OCI-LY3 (cell line): ENCODE measurements at regions not wholly inside any gene's neighbourhood (a gene's known extent, or its start where the extent isn't known, plus 50 kb on each side); places are given as distances from the start of the nearest gene placed in this dataset.
"Not testable (repeated sequence)": the region's sequence is repeated elsewhere in the genome, so short reads cannot be mapped to it uniquely, and the experiment has no call there.

Experiments
- H2AFZ ChIP-seq: fragments of 200-600, 300-600 bp; shearing (Covaris generic); 2 replicates; pipeline ENCODE4 v1.6.0; 2014; ENCODE audit warnings: antibody characterized with exemption, low read depth, low read length
- H3K27ac ChIP-seq: fragments of 200-600, 300-600 bp; sonication (generic); 2 replicates; pipeline ENCODE4 v1.5.1; 2014; ENCODE audit warnings: mild to moderate bottlenecking, low read length, moderate library complexity, mixed read lengths
- H3K27me3 ChIP-seq: fragments of 200-600, 300-600 bp; sonication (generic); 2 replicates; pipeline ENCODE4 v1.6.1; 2014; ENCODE audit warnings: low read depth, low read length, mixed read lengths
- H3K36me3 ChIP-seq: fragments of 200-600, 300-600 bp; sonication (generic); replicated peaks from 2 replicates; pipeline ENCODE3; 2014; ENCODE audit warnings: low read depth, low read length, mixed read lengths
- H3K4me1 ChIP-seq: fragments of 300-600, 200-600 bp; sonication (generic); 2 replicates; pipeline ENCODE4 v1.6.1; 2014; ENCODE audit warnings: low read length, mixed read lengths
- H3K4me2 ChIP-seq: fragments of 200-600, 300-600 bp; sonication (generic); 2 replicates; pipeline ENCODE4 v1.6.1; 2014; ENCODE audit warnings: low read length, mixed read lengths
- H3K4me3 ChIP-seq: fragments of 300-600, 200-600 bp; sonication (generic); 2 replicates; pipeline ENCODE4 v1.5.1; 2014; ENCODE audit warnings: antibody characterized with exemption, mild to moderate bottlenecking, low read length, moderate library complexity
- H3K79me2 ChIP-seq: fragments of 300-600, 200-600 bp; shearing (Covaris generic); 2 replicates; pipeline ENCODE4 v1.6.1; 2014; ENCODE audit warnings: mild to moderate bottlenecking, low read length, mixed read lengths
- H3K9ac ChIP-seq: fragments of 300-600, 200-600 bp; shearing (Covaris generic); 2 replicates; pipeline ENCODE4 v1.6.0; 2014; ENCODE audit warnings: mild to moderate bottlenecking, low read length, moderate library complexity
- H3K9me3 ChIP-seq: fragments of 200-600, 300-600 bp; shearing (Covaris generic); 2 replicates; pipeline ENCODE4 v1.6.1; 2014; ENCODE audit warnings: low read length, mixed read lengths; ENCODE audit not compliant: insufficient read depth
- H4K20me1 ChIP-seq: fragments of 200-600, 300-600 bp; sonication (generic); 2 replicates; pipeline ENCODE4 v1.6.1; 2016; ENCODE audit warnings: low read length, mixed read lengths; ENCODE audit not compliant: insufficient read depth
- CTCF ChIP-seq: fragments of 200-600, 300-600 bp; sonication (generic); IDR thresholded peaks from 2 replicates; pipeline ENCODE4 v1.5.1; 2014; ENCODE audit warnings: antibody characterized with exemption, low read length, low read depth
- EZH2phosphoT487 ChIP-seq: fragments of 200-600 bp; shearing (Covaris generic); IDR thresholded peaks from 2 replicates; pipeline ENCODE4 v1.6.1; 2018; ENCODE audit warnings: antibody characterized with exemption, mixed run types, low read depth

GRCh38 chr1:219863816-219864215 lies 64.5 kb downstream of the SLC30A10 start:
- peaks cover 13% of the 10 kb centered on the region; the same call in 1 of the 2 replicates for H3K27me3 ChIP-seq
- H3K9ac ChIP-seq, H2AFZ ChIP-seq, H3K9me3 ChIP-seq, H4K20me1 ChIP-seq, H3K4me1 ChIP-seq, H3K4me2 ChIP-seq, H3K36me3 ChIP-seq, H3K4me3 ChIP-seq, H3K79me2 ChIP-seq, H3K27ac ChIP-seq: not testable (repeated sequence)

- no peaks in the 10 kb centered on the region for H4K20me1 ChIP-seq
- TF ChIP-seq CTCF: no peak
- no peak for TF ChIP-seq EZH2phosphoT487
- peaks cover 13% of the 10 kb centered on the region; the same call in 1 of the 2 replicates for H3K27me3 ChIP-seq
- no peaks in the 10 kb centered on the region for H3K4me1 ChIP-seq
- no peak overlapping the region for H3K4me3 ChIP-seq
- H3K9ac ChIP-seq: no peak overlapping the region
- no peaks in the 10 kb centered on the region for H3K79me2 ChIP-seq
- H3K27ac ChIP-seq: no peak overlapping the region
- H3K4me2 ChIP-seq: no peak overlapping the region
- H3K36me3 ChIP-seq: no peaks in the 10 kb centered on the region
- H3K9me3 ChIP-seq: no peaks in the 10 kb centered on the region
- H2AFZ ChIP-seq: no peak overlapping the region
Measured at GRCh38 chr1:219862366-219862765, 66.0 kb downstream of the SLC30A10 start.

GRCh38 chr1:219858980-219859379 lies 69.4 kb downstream of the SLC30A10 start:
- Histone ChIP-seq H3K9me3 (no peaks in the 10 kb centered on the region), H3K27ac (no peak overlapping the region), H3K9ac (no peak overlapping the region), H3K4me2 (no peak overlapping the region), H4K20me1 (no peaks in the 10 kb centered on the region), H3K36me3 (no peaks in the 10 kb centered on the region), H3K4me3 (no peak overlapping the region), H3K27me3 (peaks cover 13% of the 10 kb centered on the region; the same call in 1 of the 2 replicates), H2AFZ (no peak overlapping the region), H3K4me1 (no peaks in the 10 kb centered on the region), H3K79me2 (no peaks in the 10 kb centered on the region)
- no peak for TF ChIP-seq EZH2phosphoT487
- no peak for TF ChIP-seq CTCF

DNA sequence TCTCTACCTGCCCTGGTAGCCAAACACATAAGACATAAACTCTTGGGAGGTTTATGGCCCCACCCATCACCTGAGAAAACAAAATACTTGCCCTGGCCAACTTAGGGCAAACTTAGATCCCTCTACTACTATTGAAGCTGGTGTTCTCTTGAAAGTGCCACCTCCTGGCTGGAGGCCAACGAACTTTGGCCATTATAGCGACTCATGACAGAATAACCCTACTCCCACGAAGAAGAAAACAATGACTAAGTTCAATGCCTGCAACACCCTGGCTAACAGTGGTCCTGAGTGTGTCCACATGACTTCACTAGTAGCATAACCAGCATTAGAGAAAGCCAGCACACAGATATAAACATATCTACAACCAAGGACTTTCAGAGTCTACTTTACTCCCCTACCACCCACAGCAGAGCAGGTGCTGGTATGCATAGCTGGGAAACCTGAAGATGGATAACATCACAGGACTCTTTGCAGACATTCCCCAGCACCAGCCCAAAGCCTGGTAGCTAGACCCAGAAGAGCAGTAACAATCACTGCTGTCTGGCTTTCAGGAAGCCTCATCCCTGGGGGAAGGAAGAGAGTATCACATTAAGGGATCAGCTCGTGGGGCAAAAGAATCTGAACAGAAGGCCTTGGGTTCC lies 81.0 kb downstream of the SLC30A10 start:
- no peaks in the 10 kb centered on the region for H3K79me2 ChIP-seq

GRCh38 chr1:219839595-219839994 lies 88.8 kb downstream of the SLC30A10 start:
- H3K4me2 ChIP-seq, H3K79me2 ChIP-seq, H2AFZ ChIP-seq, H3K9ac ChIP-seq, H3K27ac ChIP-seq, H3K4me3 ChIP-seq, H4K20me1 ChIP-seq, H3K4me1 ChIP-seq, H3K9me3 ChIP-seq, H3K36me3 ChIP-seq: not testable (repeated sequence)
- H3K27me3 ChIP-seq: peaks cover 33% of the 10 kb centered on the region

More for the DNA sequence above, 81.0 kb downstream of the SLC30A10 start:
- Histone ChIP-seq H4K20me1 (no peaks in the 10 kb centered on the region), H3K4me1 (no peaks in the 10 kb centered on the region), H3K9me3 (no peaks in the 10 kb centered on the region), H3K36me3 (no peaks in the 10 kb centered on the region), H3K4me2 (no peak overlapping the region), H2AFZ (no peak overlapping the region), H3K4me3 (no peak overlapping the region), H3K27ac (no peak overlapping the region), H3K27me3 (peaks cover 30% of the 10 kb centered on the region), H3K9ac (no peak overlapping the region)
- TF ChIP-seq CTCF (no peak), EZH2phosphoT487 (no peak)
